ENCODE measurements at regions not wholly inside any gene's neighbourhood (a gene's known extent, or its start where the extent isn't known, plus 50 kb on each side); places are given as distances from the start of the nearest gene placed in this dataset.

GRCh38 chr6:73943930-73944652 lies 248.1 kb downstream of the CD109 start:
- no peak overlapping the region for H3K4me2 ChIP-seq (ENCODE audit: low read length)
- H3K9me2 ChIP-seq (replicated peaks; ENCODE audit: control insufficient read depth, low read length): no peaks in the 10 kb centered on the region
- H3K27ac ChIP-seq (ENCODE audit: low read depth, low read length): no peak overlapping the region
- no peaks in the 10 kb centered on the region for H3K79me2 ChIP-seq (ENCODE audit: control insufficient read depth, low read length)
- H3K36me3 ChIP-seq (ENCODE audit: control insufficient read depth, low read length): no peaks in the 10 kb centered on the region
- no peaks in the 10 kb centered on the region for H4K20me1 ChIP-seq (ENCODE audit: control insufficient read depth, insufficient read depth, low read depth, low read length)
- no peaks in the 10 kb centered on the region for H3K27me3 ChIP-seq (ENCODE audit: control insufficient read depth, low read length)
- H3F3A ChIP-seq (ENCODE audit: control insufficient read depth, insufficient read depth): no peaks in the 10 kb centered on the region
- no peaks in the 10 kb centered on the region for H3K9me3 ChIP-seq (ENCODE audit: control insufficient read depth, insufficient read depth, low read length)
- H3K4me1 ChIP-seq (ENCODE audit: control insufficient read depth, low read length): no peaks in the 10 kb centered on the region
- no peak for TF ChIP-seq EZH2phosphoT487 (IDR thresholded peaks at IDR 0.05; ENCODE audit: borderline replicate concordance, low read length)
- TF ChIP-seq, protein P1, sequence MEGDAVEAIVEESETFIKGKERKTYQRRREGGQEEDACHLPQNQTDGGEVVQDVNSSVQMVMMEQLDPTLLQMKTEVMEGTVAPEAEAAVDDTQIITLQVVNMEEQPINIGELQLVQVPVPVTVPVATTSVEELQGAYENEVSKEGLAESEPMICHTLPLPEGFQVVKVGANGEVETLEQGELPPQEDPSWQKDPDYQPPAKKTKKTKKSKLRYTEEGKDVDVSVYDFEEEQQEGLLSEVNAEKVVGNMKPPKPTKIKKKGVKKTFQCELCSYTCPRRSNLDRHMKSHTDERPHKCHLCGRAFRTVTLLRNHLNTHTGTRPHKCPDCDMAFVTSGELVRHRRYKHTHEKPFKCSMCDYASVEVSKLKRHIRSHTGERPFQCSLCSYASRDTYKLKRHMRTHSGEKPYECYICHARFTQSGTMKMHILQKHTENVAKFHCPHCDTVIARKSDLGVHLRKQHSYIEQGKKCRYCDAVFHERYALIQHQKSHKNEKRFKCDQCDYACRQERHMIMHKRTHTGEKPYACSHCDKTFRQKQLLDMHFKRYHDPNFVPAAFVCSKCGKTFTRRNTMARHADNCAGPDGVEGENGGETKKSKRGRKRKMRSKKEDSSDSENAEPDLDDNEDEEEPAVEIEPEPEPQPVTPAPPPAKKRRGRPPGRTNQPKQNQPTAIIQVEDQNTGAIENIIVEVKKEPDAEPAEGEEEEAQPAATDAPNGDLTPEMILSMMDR (IDR thresholded peaks at IDR 0.05; ENCODE audit: low read depth, low read length, poor library complexity, severe bottlenecking): no peak
- no peak overlapping the region for H3K4me3 ChIP-seq (ENCODE audit: low read length)

GRCh38 chr6:73943411-73943810 lies 247.4 kb downstream of the CD109 start:
- Histone ChIP-seq H3K9me2 (replicated peaks; ENCODE audit: control insufficient read depth, low read length) (no peaks in the 10 kb centered on the region), H3K27me3 (ENCODE audit: control insufficient read depth, low read length) (no peaks in the 10 kb centered on the region), H3F3A (ENCODE audit: control insufficient read depth, insufficient read depth) (no peaks in the 10 kb centered on the region), H3K4me3 (ENCODE audit: low read length) (no peak overlapping the region), H4K20me1 (ENCODE audit: control insufficient read depth, insufficient read depth, low read depth, low read length) (no peaks in the 10 kb centered on the region), H3K79me2 (ENCODE audit: control insufficient read depth, low read length) (no peaks in the 10 kb centered on the region), H3K27ac (ENCODE audit: low read depth, low read length) (no peak overlapping the region), H3K4me1 (ENCODE audit: control insufficient read depth, low read length) (no peaks in the 10 kb centered on the region), H3K4me2 (ENCODE audit: low read length) (no peak overlapping the region), H3K36me3 (ENCODE audit: control insufficient read depth, low read length) (no peaks in the 10 kb centered on the region), H3K9me3 (ENCODE audit: control insufficient read depth, insufficient read depth, low read length) (no peaks in the 10 kb centered on the region)
- TF ChIP-seq EZH2phosphoT487 (IDR thresholded peaks at IDR 0.05; ENCODE audit: borderline replicate concordance, low read length): no peak
- TF ChIP-seq, protein P1 (IDR thresholded peaks at IDR 0.05; ENCODE audit: low read depth, low read length, poor library complexity, severe bottlenecking): no peak

DNA sequence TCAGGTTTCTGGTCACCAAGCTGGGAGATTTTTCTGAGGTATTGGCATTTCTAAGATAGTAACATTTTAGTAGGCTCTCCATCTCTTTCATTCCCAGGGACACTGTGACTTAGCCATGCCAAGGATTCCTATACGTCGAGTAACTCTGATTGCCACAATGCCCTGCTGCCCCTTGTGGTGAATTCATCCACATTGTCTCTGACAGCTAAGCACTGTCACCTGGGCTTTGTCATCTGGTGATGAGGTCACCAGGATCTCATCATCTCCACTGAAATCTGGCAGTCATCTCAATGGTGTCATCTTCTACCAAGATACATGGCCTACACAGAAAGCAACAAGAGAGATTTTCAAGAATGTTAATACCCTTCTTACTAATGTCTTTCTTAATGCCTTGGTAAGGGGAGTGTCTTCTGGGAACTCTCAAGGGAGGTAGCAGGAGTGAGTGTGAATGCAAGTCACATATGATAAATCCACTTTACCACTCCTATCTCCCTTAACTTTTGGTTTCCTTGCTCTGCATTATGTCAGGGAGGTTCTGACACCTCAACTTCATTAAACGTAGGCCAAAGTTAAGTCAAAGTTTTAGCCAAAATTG lies 246.7 kb downstream of the CD109 start:
- TF ChIP-seq, protein P1 (IDR thresholded peaks at IDR 0.05; ENCODE audit: low read depth, low read length, poor library complexity, severe bottlenecking): no peak
- no peak for TF ChIP-seq EZH2phosphoT487 (IDR thresholded peaks at IDR 0.05; ENCODE audit: borderline replicate concordance, low read length)
- Histone ChIP-seq H3K79me2 (ENCODE audit: control insufficient read depth, low read length) (no peaks in the 10 kb centered on the region), H3K4me1 (ENCODE audit: control insufficient read depth, low read length) (no peaks in the 10 kb centered on the region), H3F3A (ENCODE audit: control insufficient read depth, insufficient read depth) (no peaks in the 10 kb centered on the region), H3K9me3 (ENCODE audit: control insufficient read depth, insufficient read depth, low read length) (no peaks in the 10 kb centered on the region), H4K20me1 (ENCODE audit: control insufficient read depth, insufficient read depth, low read depth, low read length) (no peaks in the 10 kb centered on the region), H3K27ac (ENCODE audit: low read depth, low read length) (no peak overlapping the region), H3K27me3 (ENCODE audit: control insufficient read depth, low read length) (no peaks in the 10 kb centered on the region), H3K4me3 (ENCODE audit: low read length) (no peak overlapping the region), H3K36me3 (ENCODE audit: control insufficient read depth, low read length) (no peaks in the 10 kb centered on the region), H3K9me2 (replicated peaks; ENCODE audit: control insufficient read depth, low read length) (no peaks in the 10 kb centered on the region), H3K4me2 (ENCODE audit: low read length) (no peak overlapping the region)
